DMS79 (cell line): ENCODE measurements at regions not wholly inside any gene's neighbourhood (a gene's known extent, or its start where the extent isn't known, plus 50 kb on each side); places are given as distances from the start of the nearest gene placed in this dataset.

Source experiments
- DNase-seq: peaks from one replicate; lab custom pipeline; 2025; lab: John Stamatoyannopoulos, UW

- no peak for DNase-seq
These were observed 459.4 kb upstream of the JARID2 start for GRCh38 chr6:14786455-14786854.

GRCh38 chr6:14787250-14787649 lies 458.6 kb upstream of the JARID2 start:
- DNase-seq = no peak

DNA sequence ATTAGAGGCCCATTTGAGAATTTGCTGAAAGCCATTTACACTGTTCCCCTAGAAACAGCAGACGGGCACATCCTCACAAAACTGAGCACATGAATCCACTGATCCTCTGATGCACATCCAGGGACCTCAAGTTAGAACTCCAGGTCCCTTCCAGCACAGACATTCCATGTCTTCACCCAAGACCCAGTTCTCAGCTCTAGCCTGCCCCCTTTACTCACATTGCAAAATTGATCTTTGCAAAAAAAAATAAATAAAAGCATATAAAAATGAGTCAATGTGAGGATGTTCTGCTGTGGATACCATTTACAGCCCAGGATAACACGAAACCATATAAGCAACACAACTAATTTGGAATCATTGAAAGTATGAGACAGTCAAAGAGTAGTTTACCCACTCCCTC lies 458.2 kb upstream of the JARID2 start:
- DNase-seq = no peak

DNA sequence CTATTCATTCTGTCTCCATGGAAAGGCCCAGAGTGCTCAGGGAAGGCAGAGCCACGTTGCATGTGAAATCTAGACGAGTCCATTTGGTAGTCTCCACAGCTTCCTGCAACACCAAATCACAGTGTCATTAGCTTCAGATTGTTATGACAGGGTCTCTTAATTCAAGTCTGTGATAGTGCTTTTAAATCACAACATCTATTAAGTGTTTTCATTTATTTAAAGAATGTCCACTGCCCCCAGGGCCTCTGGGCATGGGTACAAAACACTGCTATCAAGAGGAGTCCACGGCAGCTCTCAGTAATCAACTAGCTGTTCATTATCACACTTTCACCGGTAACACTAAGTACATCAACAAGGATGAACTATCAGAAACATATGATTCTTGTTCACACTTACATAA lies 455.9 kb upstream of the JARID2 start:
- DNase-seq = no peak

DNA sequence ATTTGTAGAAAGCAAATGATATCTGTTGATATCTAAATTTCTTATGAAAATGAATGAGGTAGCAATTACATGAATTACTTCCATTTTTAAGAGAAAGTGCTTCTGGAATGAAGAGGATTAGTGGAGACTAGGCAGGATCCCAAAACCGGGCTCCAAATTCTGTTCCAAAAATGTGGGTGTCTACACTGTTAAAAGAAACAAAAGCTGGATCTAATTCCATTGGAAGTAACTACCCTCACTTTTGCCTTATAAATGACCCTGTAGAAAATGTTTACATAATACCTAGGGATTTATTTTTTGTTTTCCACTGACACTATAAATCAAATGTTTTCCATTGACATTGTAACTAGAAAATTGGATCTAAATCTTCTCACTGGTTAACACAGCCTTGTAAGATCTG lies 454.9 kb upstream of the JARID2 start:
- no peak for DNase-seq

- DNase-seq = no peak
These were observed 454.3 kb upstream of the JARID2 start for GRCh38 chr6:14791526-14791925.

DNA sequence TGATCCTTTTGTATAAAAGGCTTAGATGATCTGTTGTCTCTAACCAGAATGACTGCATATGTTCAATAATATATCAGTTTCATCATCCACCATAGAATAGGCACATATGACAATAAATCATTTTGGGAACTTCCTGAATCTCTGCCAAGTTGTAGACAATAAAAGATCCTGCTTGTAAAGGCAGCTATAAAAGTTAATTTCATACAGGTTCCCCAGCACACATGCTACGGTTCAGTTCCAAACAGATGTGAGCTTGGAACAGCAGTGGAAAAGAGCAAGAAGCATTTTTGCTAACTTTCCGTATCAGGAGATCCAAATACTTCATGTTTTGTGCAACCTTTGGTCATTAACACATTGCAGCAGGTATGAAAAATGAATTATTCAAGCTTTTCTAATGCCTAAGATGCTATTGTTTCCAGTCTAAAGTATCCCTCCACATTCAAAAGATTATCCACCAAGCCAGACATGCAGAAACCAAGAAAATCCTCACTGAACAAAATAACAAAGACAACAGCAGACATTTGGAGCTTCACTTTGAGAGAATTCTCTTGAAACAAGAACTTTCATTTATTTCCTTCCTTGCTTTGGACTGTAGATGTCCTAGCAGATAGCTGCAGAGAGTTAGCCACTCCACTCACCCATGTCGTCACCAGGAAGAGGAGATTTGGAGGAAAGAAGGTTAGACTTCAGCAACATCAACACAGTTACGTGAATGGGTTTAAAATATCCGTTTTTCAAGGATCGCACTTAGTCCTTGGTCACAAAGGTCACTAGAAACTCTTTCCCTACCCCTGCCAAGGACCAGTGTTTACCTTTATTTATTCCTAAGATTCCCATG lies 453.5 kb upstream of the JARID2 start:
- DNase-seq = no peak

GRCh38 chr6:14795451-14795850 lies 450.4 kb upstream of the JARID2 start:
- no peak for DNase-seq

DNA sequence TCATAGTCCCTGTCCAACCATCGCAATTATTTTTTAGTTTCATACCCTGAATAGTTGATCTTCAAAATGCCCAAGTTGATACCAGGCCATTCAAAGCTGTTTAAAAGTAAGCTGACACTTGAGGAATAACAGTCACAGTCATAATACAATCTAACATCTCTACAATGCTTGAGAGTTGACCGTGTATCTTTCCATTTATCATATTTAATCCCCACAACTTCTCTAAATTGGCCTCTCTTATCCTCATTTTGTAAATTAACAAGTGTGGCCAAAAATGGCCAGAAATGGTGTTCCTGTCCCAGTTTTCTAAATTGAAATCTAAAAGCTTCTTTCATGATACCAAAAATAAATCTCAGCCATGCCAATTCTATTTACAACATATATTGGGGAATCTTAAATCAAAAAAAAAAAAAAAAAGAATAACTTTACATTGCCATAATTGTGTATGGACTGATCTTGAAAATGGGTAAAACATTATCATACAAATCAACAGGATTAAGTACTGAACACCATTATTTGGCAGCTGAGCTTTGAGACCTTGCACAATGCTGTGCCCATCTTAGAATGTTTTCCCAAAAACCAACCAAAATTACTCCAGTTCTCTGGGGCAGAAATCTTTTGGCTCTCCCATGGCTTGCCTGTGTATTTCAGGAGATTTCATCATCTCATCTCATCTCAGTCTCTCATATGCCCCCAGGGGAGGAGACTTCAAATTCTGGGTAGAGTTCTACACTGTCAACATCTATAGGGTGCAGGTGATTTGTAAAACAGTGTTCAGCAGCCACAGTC lies 448.7 kb upstream of the JARID2 start:
- no peak for DNase-seq

GRCh38 chr6:14797875-14798593 lies 447.8 kb upstream of the JARID2 start:
- no peak for DNase-seq

DNA sequence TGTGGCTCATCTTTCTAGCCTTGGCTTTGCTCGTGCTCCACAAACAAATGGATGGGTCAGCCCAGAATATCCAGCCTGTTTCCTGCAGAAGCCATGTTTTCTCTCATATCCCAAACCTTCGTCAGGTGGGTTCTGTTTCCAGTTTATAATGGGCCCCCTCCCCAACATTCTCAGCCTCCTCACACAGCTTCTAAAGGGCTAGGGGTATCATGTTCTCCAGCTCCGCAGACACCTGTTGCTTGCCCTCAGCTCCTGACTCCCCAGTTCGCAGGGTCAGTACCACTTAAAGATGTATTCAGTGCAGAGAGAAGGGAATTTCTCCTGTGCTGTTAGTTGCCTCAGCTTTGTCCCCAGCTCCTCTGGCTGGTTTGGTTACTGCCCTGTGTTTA lies 447.3 kb upstream of the JARID2 start:
- DNase-seq = no peak

GRCh38 chr6:14798996-14799588 lies 446.8 kb upstream of the JARID2 start:
- DNase-seq = no peak

DNA sequence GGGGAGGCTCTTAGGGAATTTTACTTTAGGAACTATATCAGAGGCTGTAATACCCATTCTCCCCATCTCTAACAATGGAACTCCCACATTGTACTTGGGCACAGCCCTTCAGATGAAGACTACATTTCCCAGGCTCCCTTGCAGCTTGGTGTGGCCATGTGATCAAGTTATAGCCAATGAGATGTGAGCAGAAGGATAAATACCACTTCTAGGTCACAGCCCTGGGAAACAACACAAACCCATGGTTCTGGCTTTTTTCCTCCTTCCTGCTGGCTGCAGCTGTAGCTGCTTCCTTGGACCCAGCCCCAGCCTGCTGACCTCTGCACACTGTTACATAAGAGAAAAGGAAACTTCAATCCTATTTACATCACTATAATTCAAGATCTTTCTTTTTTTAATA lies 445.9 kb upstream of the JARID2 start:
- DNase-seq = no peak

DNA sequence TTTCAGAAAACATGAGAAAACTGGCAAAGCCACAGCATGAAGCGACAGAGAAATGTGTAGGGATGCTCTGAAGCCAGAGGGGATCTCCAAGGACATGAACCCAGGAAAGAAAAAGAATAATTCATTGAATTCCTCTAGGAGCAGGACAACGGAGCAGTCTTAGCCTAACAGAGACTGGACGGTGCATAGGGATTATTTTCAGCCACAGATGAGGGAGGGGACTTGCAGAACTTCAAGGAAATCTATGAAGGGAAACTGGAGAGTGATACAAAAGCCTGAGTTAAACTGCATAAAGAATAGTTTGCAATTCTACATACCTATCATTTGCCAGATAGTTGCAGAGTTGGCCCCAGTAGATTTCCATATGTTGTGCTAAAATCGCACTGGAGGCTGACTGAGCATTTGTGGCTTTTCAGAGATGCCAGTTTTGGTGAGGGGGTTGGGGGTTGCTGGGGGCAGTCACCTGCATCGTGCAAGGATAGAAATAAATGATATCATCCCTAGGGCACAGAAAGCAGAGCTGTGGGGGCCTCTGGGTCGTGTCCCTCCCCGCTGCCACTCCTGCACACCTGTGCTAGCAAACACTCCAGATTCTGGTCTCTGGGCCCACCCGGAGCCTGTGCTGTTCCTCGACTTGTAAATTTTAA lies 443.2 kb upstream of the JARID2 start:
- no peak for DNase-seq

GRCh38 chr6:14804001-14804784 lies 441.7 kb upstream of the JARID2 start:
- no peak for DNase-seq

- no peak for DNase-seq
These were observed 441.1 kb upstream of the JARID2 start for GRCh38 chr6:14804785-14805210.

- no peak for DNase-seq
These were observed 439.8 kb upstream of the JARID2 start for GRCh38 chr6:14806101-14806500.

- DNase-seq = no peak
These were observed 438.7 kb upstream of the JARID2 start for GRCh38 chr6:14807130-14807529.

- DNase-seq = no peak
These were observed 437.9 kb upstream of the JARID2 start for GRCh38 chr6:14807971-14808370.

GRCh38 chr6:14810021-14810420 lies 435.8 kb upstream of the JARID2 start:
- DNase-seq = no peak
